Upper lobe of right lung (tissue), 1 donor: ENCODE measurements at regions not wholly inside any gene's neighbourhood (a gene's known extent, or its start where the extent isn't known, plus 50 kb on each side); places are given as distances from the start of the nearest gene placed in this dataset.

ENCODE experiments used
- ATAC-seq: fragments of 200-7000 bp; cut with Tn5 transposase; one replicate; pipeline ENCODE4 v1.9.1; 2020; ENCODE audit warnings: mild to moderate bottlenecking, moderate library complexity
- DNase-seq: peaks from one replicate; pipeline ENCODE4 v3.0.0-alpha.2; 2020
- H3K27ac ChIP-seq: fragments of 200-600 bp; one replicate; pipeline ENCODE4 v1.8.0; 2022
- H3K27me3 ChIP-seq: fragments of 200-600 bp; one replicate; pipeline ENCODE4 v1.8.0; 2022; ENCODE audit warnings: mild to moderate bottlenecking
- H3K36me3 ChIP-seq: fragments of 200-600 bp; one replicate; pipeline ENCODE4 v1.8.0; 2022
- H3K4me1 ChIP-seq: fragments of 200-600 bp; one replicate; pipeline ENCODE4 v1.8.0; 2022
- H3K4me3 ChIP-seq: fragments of 200-600 bp; one replicate; pipeline ENCODE4 v1.8.0; 2022; ENCODE audit warnings: mild to moderate bottlenecking
- H3K9me3 ChIP-seq: fragments of 200-600 bp; one replicate; pipeline ENCODE4 v1.8.0; 2022
- CTCF ChIP-seq: fragments of 200-600 bp; IDR thresholded peaks from one replicate; pipeline ENCODE4 v1.8.0; 2022; ENCODE audit warnings: antibody characterized with exemption
- intact Hi-C: fragments of 100-400 bp; cut with DNase I; formaldehyde crosslinking; loops from one replicate; pipeline ENCODE4 v1.11.0; 2022
- donor health status: DM: no; HTN: yes; CAD: no; lungs with severe emphysema.

GRCh38 chr2:17083902-17084301 lies 418.3 kb upstream of the CYRIA start:
- intact Hi-C loops: no loop called here

GRCh38 chr2:17079262-17079661 lies 413.6 kb upstream of the CYRIA start:
- Histone ChIP-seq H3K27ac (no peak overlapping the region), H3K9me3 (peaks cover 5% of the 10 kb centered on the region), H3K4me1 (no peaks in the 10 kb centered on the region), H3K27me3 (no peaks in the 10 kb centered on the region), H3K4me3 (no peak overlapping the region), H3K36me3 (no peaks in the 10 kb centered on the region)
- intact Hi-C loops: no loop called here
- no peak for DNase-seq
- no peak for ATAC-seq
- no peak for TF ChIP-seq CTCF

More at GRCh38 chr2:17083902-17084301, 418.3 kb upstream of the CYRIA start:
- no peak overlapping the region for H3K27ac ChIP-seq
- ATAC-seq: no peak
- DNase-seq: no peak
- H3K27me3 ChIP-seq: no peaks in the 10 kb centered on the region
- no peak for TF ChIP-seq CTCF
- H3K9me3 ChIP-seq: peaks cover 5% of the 10 kb centered on the region
- no peaks in the 10 kb centered on the region for H3K36me3 ChIP-seq
- no peaks in the 10 kb centered on the region for H3K4me1 ChIP-seq
- H3K4me3 ChIP-seq: no peak overlapping the region

- H3K36me3 ChIP-seq: no peaks in the 10 kb centered on the region
- no peaks in the 10 kb centered on the region for H3K27me3 ChIP-seq
- intact Hi-C loops: no loop called here
- H3K4me3 ChIP-seq: no peak overlapping the region
- H3K27ac ChIP-seq: no peak overlapping the region
- DNase-seq (no peak), ATAC-seq (no peak)
- peaks cover 5% of the 10 kb centered on the region for H3K9me3 ChIP-seq
- H3K4me1 ChIP-seq: no peaks in the 10 kb centered on the region
- no peak for TF ChIP-seq CTCF
Observed at GRCh38 chr2:17076533-17076932, 410.9 kb upstream of the CYRIA start.

- TF ChIP-seq CTCF: no peak
- intact Hi-C loops: no loop called here
Observed at GRCh38 chr2:17070711-17071110, 405.1 kb upstream of the CYRIA start.

GRCh38 chr2:17069564-17069963 lies 403.9 kb upstream of the CYRIA start:
- Histone ChIP-seq H3K4me3 (no peak overlapping the region), H3K4me1 (no peaks in the 10 kb centered on the region), H3K27me3 (no peaks in the 10 kb centered on the region), H3K9me3 (no peaks in the 10 kb centered on the region), H3K27ac (no peak overlapping the region), H3K36me3 (no peaks in the 10 kb centered on the region)
- ATAC-seq (no peak), DNase-seq (no peak)
- intact Hi-C loops: no loop called here
- TF ChIP-seq CTCF: no peak

More at GRCh38 chr2:17070711-17071110, 405.1 kb upstream of the CYRIA start:
- no peak overlapping the region for H3K27ac ChIP-seq
- DNase-seq: no peak
- H3K9me3 ChIP-seq: no peaks in the 10 kb centered on the region
- no peaks in the 10 kb centered on the region for H3K4me1 ChIP-seq
- H3K36me3 ChIP-seq: no peaks in the 10 kb centered on the region
- ATAC-seq: no peak
- H3K4me3 ChIP-seq: no peak overlapping the region
- no peaks in the 10 kb centered on the region for H3K27me3 ChIP-seq

GRCh38 chr2:17068021-17068420 lies 402.4 kb upstream of the CYRIA start:
- Histone ChIP-seq H3K36me3 (no peaks in the 10 kb centered on the region), H3K4me1 (no peaks in the 10 kb centered on the region), H3K9me3 (no peaks in the 10 kb centered on the region), H3K27ac (no peak overlapping the region), H3K27me3 (no peaks in the 10 kb centered on the region), H3K4me3 (no peak overlapping the region)
- ATAC-seq (no peak), DNase-seq (no peak)
- TF ChIP-seq CTCF: no peak
- intact Hi-C loops: no loop called here
